Astrocyte (in vitro differentiated cells and primary cell): ENCODE measurements at regions not wholly inside any gene's neighbourhood (a gene's known extent, or its start where the extent isn't known, plus 50 kb on each side); places are given as distances from the start of the nearest gene placed in this dataset.
"Not testable (repeated sequence)": the region's sequence is repeated elsewhere in the genome, so short reads cannot be mapped to it uniquely, and the experiment has no call there.

Experiments used
- DNase-seq: peaks from one replicate; pipeline ENCODE4 v3.0.0-alpha.2; 2010; ENCODE audit warnings: low read depth
- FAIRE-seq: peaks from 2 replicates; lab custom pipeline; 2011; peaks lifted over from hg19 to GRCh38; lab: Jason Lieb, UNC
- H2AFZ ChIP-seq: 2 replicates; pipeline ENCODE4 v1.6.0; 2012; ENCODE audit warnings: low read depth, low read length, inconsistent platforms
- H3K27ac ChIP-seq: 2 replicates; pipeline ENCODE4 v1.5.1; 2011; ENCODE audit warnings: low read depth, low read length, inconsistent platforms
- H3K27me3 ChIP-seq: 2 replicates; pipeline ENCODE4 v1.6.0; 2011; ENCODE audit warnings: low read length, inconsistent platforms; ENCODE audit not compliant: insufficient read depth
- H3K36me3 ChIP-seq: 2 replicates; pipeline ENCODE4 v1.5.1; 2011; ENCODE audit warnings: low read length, inconsistent platforms; ENCODE audit not compliant: insufficient read depth
- H3K4me1 ChIP-seq: 2 replicates; pipeline ENCODE4 v1.5.1; 2011; ENCODE audit warnings: low read length, inconsistent platforms; ENCODE audit not compliant: insufficient read depth
- H3K4me2 ChIP-seq: 2 replicates; pipeline ENCODE4 v1.6.0; 2012; ENCODE audit warnings: low read length, inconsistent platforms
- H3K4me3 ChIP-seq: 2 replicates; pipeline ENCODE4 v1.5.1; 2011; ENCODE audit warnings: low read depth, mild to moderate bottlenecking, low read length, inconsistent platforms; ENCODE audit not compliant: insufficient read depth
- H3K79me2 ChIP-seq: 2 replicates; pipeline ENCODE4 v1.6.0; 2012; ENCODE audit warnings: mild to moderate bottlenecking, low read length, inconsistent platforms; ENCODE audit not compliant: insufficient read depth
- H3K9ac ChIP-seq: 2 replicates; pipeline ENCODE4 v1.6.0; 2012; ENCODE audit warnings: mild to moderate bottlenecking, low read length, inconsistent platforms
- H3K9me3 ChIP-seq: 2 replicates; pipeline ENCODE4 v1.5.1; 2012; ENCODE audit warnings: low read depth, mild to moderate bottlenecking, low read length, inconsistent platforms; ENCODE audit not compliant: insufficient read depth
- H4K20me1 ChIP-seq: 2 replicates; pipeline ENCODE4 v1.6.0; 2012; ENCODE audit warnings: low read length, inconsistent platforms; ENCODE audit not compliant: insufficient read depth
- H3K27ac Mint-ChIP-seq: one replicate; pipeline ENCODE4 v1.8.0; 2021; ENCODE audit warnings: mild to moderate bottlenecking, mixed read lengths; ENCODE audit not compliant: unreplicated experiment
- H3K27me3 Mint-ChIP-seq: one replicate; pipeline ENCODE4 v1.8.0; 2021; ENCODE audit warnings: low read depth, mixed read lengths; ENCODE audit not compliant: unreplicated experiment
- H3K36me3 Mint-ChIP-seq: one replicate; pipeline ENCODE4 v1.8.0; 2021; ENCODE audit warnings: low read depth, mixed read lengths; ENCODE audit not compliant: unreplicated experiment
- H3K4me1 Mint-ChIP-seq: one replicate; pipeline ENCODE4 v1.8.0; 2021; ENCODE audit warnings: low read depth, mixed read lengths; ENCODE audit not compliant: unreplicated experiment
- H3K4me3 Mint-ChIP-seq: one replicate; pipeline ENCODE4 v1.8.0; 2021; ENCODE audit warnings: mild to moderate bottlenecking, moderate library complexity, mixed read lengths; ENCODE audit not compliant: unreplicated experiment
- H3K9me3 Mint-ChIP-seq: one replicate; pipeline ENCODE4 v1.8.0; 2021; ENCODE audit warnings: mild to moderate bottlenecking, mixed read lengths; ENCODE audit not compliant: unreplicated experiment
- CTCF ChIP-seq: IDR thresholded peaks from 2 replicates; pipeline ENCODE4 v1.5.1; 2011; ENCODE audit warnings: low read depth, mild to moderate bottlenecking, inconsistent platforms, low read length, moderate library complexity; ENCODE audit not compliant: insufficient read depth
- EZH2 ChIP-seq: IDR thresholded peaks from 2 replicates; pipeline ENCODE4 v1.6.1; 2012; ENCODE audit warnings: mild to moderate bottlenecking, low read length, inconsistent platforms; ENCODE audit not compliant: insufficient read depth

- Histone ChIP-seq H3K36me3 (no peaks in the 10 kb centered on the region), H4K20me1 (no peaks in the 10 kb centered on the region), H3K79me2 (no peaks in the 10 kb centered on the region), H3K4me2 (no peak overlapping the region), H3K4me3 (no peak overlapping the region), H3K9ac (no peak overlapping the region), H3K27ac (no peak overlapping the region), H2AFZ (peak overlapping the region; percentile 4), H3K4me1 (no peaks in the 10 kb centered on the region), H3K27me3 (no peaks in the 10 kb centered on the region), H3K9me3 (no peaks in the 10 kb centered on the region)
- peaks cover 6% of the 10 kb centered on the region for H3K4me1 Mint-ChIP-seq
- no peak for TF ChIP-seq CTCF
- no peak for TF ChIP-seq EZH2
- no peaks in the 10 kb centered on the region for H3K36me3 Mint-ChIP-seq
- DNase-seq: no peak
- FAIRE-seq: no peak
- H3K4me3 Mint-ChIP-seq: no peak overlapping the region
- H3K27ac Mint-ChIP-seq: no peak overlapping the region
- peaks cover 4% of the 10 kb centered on the region for H3K9me3 Mint-ChIP-seq
- no peaks in the 10 kb centered on the region for H3K27me3 Mint-ChIP-seq
Measured at GRCh38 chr11:81959341-81959740, 774.3 kb downstream of the FAM181B start.

DNA sequence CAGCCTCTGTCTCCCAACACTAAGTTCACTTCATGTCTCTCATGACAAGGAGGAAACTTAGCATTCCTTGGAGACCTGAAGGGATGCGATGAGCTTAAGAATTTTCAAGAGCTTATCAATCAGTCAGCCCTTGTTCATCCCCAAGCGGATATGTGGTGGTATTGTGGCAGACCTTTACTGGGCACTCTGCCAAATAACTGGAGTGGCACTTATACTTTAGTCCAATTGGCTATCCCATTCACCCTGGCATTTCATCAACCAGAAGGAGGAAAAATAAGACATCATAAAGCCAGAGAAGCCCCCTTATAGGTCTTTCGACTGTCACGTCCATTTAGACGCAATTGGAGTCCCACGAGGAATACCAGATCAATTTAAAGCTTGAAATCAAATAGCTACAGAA lies 779.4 kb downstream of the FAM181B start:
- H3K9ac ChIP-seq, H3K4me1 Mint-ChIP-seq, H3K9me3 Mint-ChIP-seq, H3K36me3 ChIP-seq, H3K79me2 ChIP-seq, H3K27me3 Mint-ChIP-seq, DNase-seq, H3K4me2 ChIP-seq, H3K27ac Mint-ChIP-seq, H3K9me3 ChIP-seq, H3K27me3 ChIP-seq, H2AFZ ChIP-seq, FAIRE-seq, H4K20me1 ChIP-seq, H3K27ac ChIP-seq, H3K4me3 ChIP-seq, H3K36me3 Mint-ChIP-seq, H3K4me3 Mint-ChIP-seq, H3K4me1 ChIP-seq: not testable (repeated sequence)

- no peaks in the 10 kb centered on the region for H3K79me2 ChIP-seq
- H3K27ac ChIP-seq: no peak overlapping the region
- H3K9me3 ChIP-seq: no peaks in the 10 kb centered on the region
- DNase-seq (no peak), FAIRE-seq (no peak)
- Mint-ChIP-seq H3K36me3 (no peaks in the 10 kb centered on the region), H3K4me3 (no peak overlapping the region), H3K27ac (no peak overlapping the region), H3K4me1 (no peaks in the 10 kb centered on the region), H3K27me3 (no peaks in the 10 kb centered on the region), H3K9me3 (no peaks in the 10 kb centered on the region)
- H3K4me2 ChIP-seq: no peak overlapping the region
- H4K20me1 ChIP-seq: no peaks in the 10 kb centered on the region
- H3K9ac ChIP-seq: no peak overlapping the region
- no peak overlapping the region for H3K4me3 ChIP-seq
- no peak overlapping the region for H2AFZ ChIP-seq
- no peak for TF ChIP-seq EZH2
- no peak for TF ChIP-seq CTCF
- H3K36me3 ChIP-seq: no peaks in the 10 kb centered on the region
- no peaks in the 10 kb centered on the region for H3K27me3 ChIP-seq
- H3K4me1 ChIP-seq: no peaks in the 10 kb centered on the region
Measured at GRCh38 chr11:81946831-81947230, 786.8 kb downstream of the FAM181B start.
